RWPE1 (cell line): ENCODE measurements at regions not wholly inside any gene's neighbourhood (a gene's known extent, or its start where the extent isn't known, plus 50 kb on each side); places are given as distances from the start of the nearest gene placed in this dataset.

Source experiments
- CTCF ChIA-PET: fragments of 350-600 bp; sonication (Branson Sonifier 250); formaldehyde crosslinking; extraction: SDS; loops from one replicate; lab custom pipeline; 2021; lab: Yijun Ruan, JAX
- POLR2A ChIA-PET: fragments of 400-600 bp; formaldehyde crosslinking; extraction: SDS; loops from one replicate; lab custom pipeline; 2020; ENCODE audit warnings: antibody characterized with exemption; ENCODE audit not compliant: low non-redundant PET; lab: Yijun Ruan, JAX
- DNase-seq: peaks from one replicate; pipeline ENCODE4 v3.0.0; 2012; ENCODE audit warnings: low spot score
- H3K27ac ChIP-seq: fragments of 450-650 bp; 2 replicates; pipeline ENCODE4 v1.5.1; 2017
- TF ChIP-seq, protein P1 (sequence below): fragments of 450-650 bp; conservative IDR thresholded peaks from 2 replicates; pipeline ENCODE4 v1.5.1; 2017; ENCODE audit warnings: low read depth, mild to moderate bottlenecking

DNA sequence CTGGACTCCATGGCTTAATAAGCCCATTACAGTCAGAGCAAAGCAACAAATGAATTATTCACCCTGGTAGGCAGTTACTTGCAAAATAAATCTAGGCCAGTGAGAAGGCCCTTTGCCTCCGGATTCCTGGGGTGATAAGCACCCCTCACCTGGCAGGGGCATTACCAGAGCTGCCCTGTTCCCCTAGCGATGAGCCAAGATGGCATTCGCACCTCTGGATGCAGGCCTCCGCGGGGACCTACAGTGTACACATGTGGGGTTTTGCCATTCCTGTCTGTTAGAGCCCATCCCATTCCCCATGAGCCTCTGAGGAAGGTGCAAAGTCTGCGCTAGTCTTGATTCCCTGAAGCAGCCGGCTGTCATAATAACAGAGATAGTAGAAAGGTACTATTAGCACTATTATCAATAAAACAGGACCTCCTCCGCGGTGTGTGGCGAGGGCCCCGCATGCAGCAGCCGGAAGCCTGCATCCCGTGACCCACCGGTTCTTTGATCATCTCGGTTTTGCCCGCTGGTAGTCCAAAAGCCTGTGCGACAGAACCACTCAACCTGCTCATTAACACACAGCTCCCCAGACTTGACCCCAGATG is 344.3 kb downstream of the BRD1 start:
- POLR2A ChIA-PET: no interaction called here
- CTCF ChIA-PET: no interaction called here
- TF ChIP-seq, protein P1, sequence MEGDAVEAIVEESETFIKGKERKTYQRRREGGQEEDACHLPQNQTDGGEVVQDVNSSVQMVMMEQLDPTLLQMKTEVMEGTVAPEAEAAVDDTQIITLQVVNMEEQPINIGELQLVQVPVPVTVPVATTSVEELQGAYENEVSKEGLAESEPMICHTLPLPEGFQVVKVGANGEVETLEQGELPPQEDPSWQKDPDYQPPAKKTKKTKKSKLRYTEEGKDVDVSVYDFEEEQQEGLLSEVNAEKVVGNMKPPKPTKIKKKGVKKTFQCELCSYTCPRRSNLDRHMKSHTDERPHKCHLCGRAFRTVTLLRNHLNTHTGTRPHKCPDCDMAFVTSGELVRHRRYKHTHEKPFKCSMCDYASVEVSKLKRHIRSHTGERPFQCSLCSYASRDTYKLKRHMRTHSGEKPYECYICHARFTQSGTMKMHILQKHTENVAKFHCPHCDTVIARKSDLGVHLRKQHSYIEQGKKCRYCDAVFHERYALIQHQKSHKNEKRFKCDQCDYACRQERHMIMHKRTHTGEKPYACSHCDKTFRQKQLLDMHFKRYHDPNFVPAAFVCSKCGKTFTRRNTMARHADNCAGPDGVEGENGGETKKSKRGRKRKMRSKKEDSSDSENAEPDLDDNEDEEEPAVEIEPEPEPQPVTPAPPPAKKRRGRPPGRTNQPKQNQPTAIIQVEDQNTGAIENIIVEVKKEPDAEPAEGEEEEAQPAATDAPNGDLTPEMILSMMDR: no peak
- no peak for DNase-seq
- no peak overlapping the region for H3K27ac ChIP-seq

DNA sequence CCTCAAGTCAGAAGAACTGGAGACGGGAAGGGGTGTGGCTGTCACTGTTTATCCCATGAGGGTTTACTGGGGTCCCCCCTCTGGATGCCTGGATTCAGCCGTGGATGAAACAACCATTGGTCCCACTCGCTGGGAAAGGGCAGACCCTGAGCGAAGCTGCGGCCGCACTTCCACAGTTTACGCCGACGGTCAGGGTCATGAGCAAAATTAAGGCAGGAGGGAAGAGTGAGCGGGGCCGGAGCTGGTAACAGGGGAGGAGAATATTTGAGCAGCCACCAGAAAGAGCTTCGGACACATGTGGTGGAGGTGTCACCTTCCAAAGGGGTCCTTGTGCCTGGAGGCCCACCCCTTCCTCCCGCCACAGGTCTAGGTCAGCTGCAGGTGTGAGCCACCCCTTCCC is 344.9 kb downstream of the BRD1 start:
- POLR2A ChIA-PET: no interaction called here
- no peak overlapping the region for H3K27ac ChIP-seq
- DNase-seq: no peak
- CTCF ChIA-PET: no interaction called here
- TF ChIP-seq, protein P1: no peak

DNA sequence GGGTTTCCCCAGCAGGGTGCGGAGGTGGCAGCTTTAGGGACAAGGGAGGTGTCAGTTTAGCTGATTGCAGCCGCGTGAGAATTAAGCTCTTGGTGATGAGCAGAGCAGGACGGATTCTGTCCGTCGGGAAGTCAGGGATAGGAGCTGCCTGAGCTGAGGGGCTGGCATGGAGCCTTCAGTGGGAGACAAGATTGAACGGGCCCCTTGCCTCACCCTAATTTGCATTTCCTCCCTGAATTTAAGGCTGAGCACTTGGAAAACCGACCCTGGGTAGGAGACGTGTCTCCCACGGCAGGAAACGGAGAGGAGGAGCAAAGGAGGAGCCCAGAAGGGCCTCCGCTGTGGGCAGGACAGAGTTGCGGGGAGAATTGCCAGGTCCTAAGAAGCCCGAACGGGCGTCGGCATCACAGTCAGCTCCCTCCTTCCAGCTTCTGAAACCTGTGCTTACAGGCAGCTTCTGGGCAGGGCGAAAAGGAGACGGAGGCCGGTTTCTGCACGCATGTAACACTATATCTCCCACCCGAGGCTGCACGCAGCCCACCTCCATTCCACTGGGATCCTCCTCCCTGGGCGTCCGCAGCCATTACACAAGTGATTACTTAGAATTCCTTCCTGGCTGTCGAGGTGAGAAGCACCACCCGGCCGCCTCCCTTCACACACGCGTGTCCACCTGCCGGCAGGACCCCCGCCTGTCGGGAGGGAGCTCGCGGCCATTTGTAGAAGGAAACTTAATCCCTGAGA is 345.8 kb downstream of the BRD1 start:
- no peak overlapping the region for H3K27ac ChIP-seq
- no peak for DNase-seq
- ChIA-PET CTCF (no interaction called here), POLR2A (no interaction called here)
- TF ChIP-seq, protein P1: no peak

DNA sequence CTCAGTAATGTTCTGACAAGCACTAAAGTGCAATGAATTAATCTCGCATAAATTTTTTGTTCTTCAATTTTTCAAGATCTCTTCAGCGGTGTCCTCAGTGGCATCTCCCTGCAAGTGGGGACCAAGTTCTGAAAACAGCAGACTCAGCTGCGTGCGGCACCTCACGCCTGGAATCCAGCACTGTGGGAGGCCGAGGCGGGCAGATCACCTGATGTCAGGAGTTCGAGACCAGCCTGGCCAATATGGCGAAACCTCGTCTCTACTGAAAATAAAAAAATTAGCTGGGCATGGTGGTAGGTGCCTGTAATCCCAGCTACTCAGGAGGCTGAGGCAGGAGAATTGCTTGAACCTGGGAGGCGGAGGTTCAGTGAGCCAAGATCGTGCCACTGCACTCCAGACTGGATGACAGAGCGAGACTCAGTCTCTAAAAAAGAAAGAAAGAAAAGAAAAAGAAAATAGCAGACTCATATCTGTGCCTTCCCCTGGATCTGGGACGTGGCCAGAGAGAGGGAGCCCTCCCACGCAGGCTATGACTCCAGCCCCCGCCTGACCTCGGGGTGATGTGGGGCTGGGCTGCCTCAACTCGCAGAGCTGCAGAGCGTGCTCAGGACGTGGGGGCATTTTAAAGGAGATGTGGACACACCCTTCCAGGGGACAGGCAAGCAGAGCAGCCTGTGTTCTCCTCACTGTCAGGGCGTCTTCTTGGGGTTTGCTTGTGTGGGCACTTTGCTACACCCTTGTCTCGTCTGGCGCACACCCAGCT is 346.6 kb downstream of the BRD1 start:
- POLR2A ChIA-PET: no interaction called here
- CTCF ChIA-PET: no interaction called here
- no peak overlapping the region for H3K27ac ChIP-seq
- DNase-seq: no peak
- TF ChIP-seq, protein P1: no peak

DNA sequence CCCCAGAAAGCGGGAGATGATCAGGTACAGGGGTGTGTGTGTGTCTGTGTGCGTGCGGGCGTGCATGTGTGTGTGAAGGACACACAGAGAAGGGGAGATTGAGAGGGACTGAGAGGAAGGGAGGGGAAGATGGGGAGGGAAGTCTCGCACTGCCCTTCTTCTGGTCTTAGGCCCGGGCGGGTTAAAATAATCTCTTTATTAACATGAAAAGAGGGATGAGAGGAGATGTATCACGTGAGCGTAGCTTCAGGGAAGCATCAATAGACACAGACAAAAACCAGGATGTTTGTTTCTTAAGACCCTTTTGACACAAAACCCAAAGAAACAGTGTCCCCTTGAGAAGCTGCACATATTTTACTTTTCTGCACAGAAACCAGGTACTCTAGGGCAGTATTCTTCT is 347.3 kb downstream of the BRD1 start:
- ChIA-PET CTCF (no interaction called here), POLR2A (no interaction called here)
- TF ChIP-seq, protein P1: no peak
- no peak for DNase-seq
- H3K27ac ChIP-seq: no peak overlapping the region

DNA sequence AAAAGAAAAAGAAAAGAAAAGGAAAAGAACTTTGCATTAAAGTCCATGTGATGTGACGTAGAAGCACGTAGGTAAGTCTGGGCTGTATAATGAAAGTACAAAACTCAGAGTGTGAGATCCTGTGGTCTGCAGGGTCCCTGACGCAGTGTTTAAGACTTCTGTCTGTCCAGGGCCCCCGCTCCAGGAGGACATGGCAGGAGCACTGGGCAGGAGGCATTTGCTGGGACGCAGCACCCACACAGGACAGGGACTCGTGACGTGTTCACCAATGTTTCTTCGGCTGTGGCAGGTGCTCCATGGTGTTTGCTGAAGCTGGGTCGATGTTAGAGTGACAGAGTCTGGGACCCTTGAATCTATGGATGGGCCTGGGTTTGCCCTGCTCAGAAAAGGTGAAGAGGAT is 348.1 kb downstream of the BRD1 start:
- DNase-seq: no peak
- no peak overlapping the region for H3K27ac ChIP-seq
- TF ChIP-seq, protein P1: no peak
- ChIA-PET CTCF (no interaction called here), POLR2A (no interaction called here)
